Naive thymus-derived CD4-positive, alpha-beta T cell (primary cell): ENCODE measurements at regions not wholly inside any gene's neighbourhood (a gene's known extent, or its start where the extent isn't known, plus 50 kb on each side); places are given as distances from the start of the nearest gene placed in this dataset.
"Not testable (repeated sequence)": the region's sequence is repeated elsewhere in the genome, so short reads cannot be mapped to it uniquely, and the experiment has no call there.

ENCODE experiments used
- ATAC-seq: fragments of 150-1000 bp; cut with Tn5 transposase; 2 replicates; pipeline ENCODE4 v1.10.0; 2021; ENCODE audit warnings: mild to moderate bottlenecking, moderate library complexity
- CTCF ChIA-PET: fragments of 350-600 bp; sonication (Branson Sonifier 250); formaldehyde crosslinking; loops from one replicate; lab custom pipeline; 2021; ENCODE audit warnings: antibody characterized with exemption; lab: Charles Lee
- POLR2A ChIA-PET: fragments of 350-600 bp; sonication (Branson Sonifier 250); formaldehyde crosslinking; loops from one replicate; lab custom pipeline; 2021; ENCODE audit warnings: antibody characterized with exemption, inconsistent platforms; lab: Charles Lee
- DNase-seq, 9 donors: peaks; one replicate each; pipeline versions ENCODE4 v3.0.0 to v3.0.0-alpha.2; 2020 to 2022; ENCODE audit warnings: mixed read lengths in 1 of 9
- H3K27ac ChIP-seq: one replicate; pipeline ENCODE4 v1.7.0; 2013; ENCODE audit warnings: mild to moderate bottlenecking, low read depth, low read length, moderate library complexity
- H3K27me3 ChIP-seq, 2 donors: one replicate each; pipeline ENCODE4 v1.7.0; 2013; ENCODE audit warnings: low read length in 2 of 2, mild to moderate bottlenecking in 2 of 2, moderate library complexity in 2 of 2; ENCODE audit not compliant: control insufficient read depth in 2 of 2, insufficient read depth in 2 of 2
- H3K36me3 ChIP-seq, 3 experiments: 1 replicate in 2 of 3; 2 replicates in 1 of 3; pipeline ENCODE4 v1.7.0; 2013; ENCODE audit warnings: low read length in 3 of 3, mild to moderate bottlenecking in 3 of 3, moderate library complexity in 1 of 3; ENCODE audit not compliant: insufficient read depth in 3 of 3, control insufficient read depth in 2 of 3
- H3K4me1 ChIP-seq, 2 donors: one replicate each; pipeline ENCODE4 v1.7.0; 2013; ENCODE audit warnings: low read length in 2 of 2, mild to moderate bottlenecking in 2 of 2, moderate library complexity in 1 of 2; ENCODE audit not compliant: control insufficient read depth in 2 of 2, insufficient read depth in 2 of 2
- H3K4me3 ChIP-seq: 2 replicates; pipeline ENCODE4 v1.7.0; 2013; ENCODE audit warnings: mild to moderate bottlenecking, low read length
- H3K9me3 ChIP-seq, 3 experiments: 1 replicate in 2 of 3; 2 replicates in 1 of 3; pipeline ENCODE4 v1.7.0; 2013; ENCODE audit warnings: low read length in 3 of 3; ENCODE audit not compliant: control insufficient read depth in 2 of 3
- H3K27ac Mint-ChIP-seq, 9 donors: one replicate each; pipeline ENCODE4 v1.8.0; 2020 to 2022; ENCODE audit warnings: mixed read lengths in 9 of 9, mild to moderate bottlenecking in 8 of 9, moderate library complexity in 5 of 9, inconsistent platforms in 2 of 9
- H3K27me3 Mint-ChIP-seq, 5 donors: one replicate each; pipeline ENCODE4 v1.8.0; 2021 to 2022; ENCODE audit warnings: mixed read lengths in 5 of 5, mild to moderate bottlenecking in 1 of 5
- H3K36me3 Mint-ChIP-seq, 5 donors: one replicate each; pipeline ENCODE4 v1.8.0; 2020 to 2022; ENCODE audit warnings: mixed read lengths in 5 of 5, mild to moderate bottlenecking in 3 of 5, inconsistent platforms in 1 of 5
- H3K4me1 Mint-ChIP-seq, 7 donors: one replicate each; pipeline ENCODE4 v1.8.0; 2020 to 2022; ENCODE audit warnings: mixed read lengths in 7 of 7, mild to moderate bottlenecking in 3 of 7, inconsistent platforms in 1 of 7
- H3K4me3 Mint-ChIP-seq, 10 donors: one replicate each; pipeline ENCODE4 v1.8.0; 2020 to 2022; ENCODE audit warnings: mild to moderate bottlenecking in 10 of 10, mixed read lengths in 10 of 10, moderate library complexity in 6 of 10, inconsistent platforms in 2 of 10
- H3K9me3 Mint-ChIP-seq, 11 donors: one replicate each; pipeline ENCODE4 v1.8.0; 2020 to 2022; ENCODE audit warnings: mixed read lengths in 11 of 11, mild to moderate bottlenecking in 4 of 11, inconsistent platforms in 1 of 11, moderate library complexity in 1 of 11
- intact Hi-C, 2 donors: fragments of 100-400 bp; cut with micrococcal nuclease; formaldehyde crosslinking; loops; one replicate each; pipeline ENCODE4 v1.15.1; 2023

- Mint-ChIP-seq H3K27me3 (peaks cover 0 to 2% (median 0%) of the 10 kb centered on the region in 5 donors), H3K4me1 (no peaks in the 10 kb centered on the region), H3K36me3 (peaks cover 0 to 4% (median 0%) of the 10 kb centered on the region in 5 donors), H3K27ac (no peak overlapping the region), H3K4me3 (no peak overlapping the region), H3K9me3 (peaks cover 0 to 36% (median 13%) of the 10 kb centered on the region in 11 donors)
- H3K36me3 ChIP-seq = no peaks in the 10 kb centered on the region
- DNase-seq = no peak
- no peaks in the 10 kb centered on the region for H3K27me3 ChIP-seq
- ChIA-PET POLR2A (no interaction called here), CTCF (no interaction called here)
- H3K27ac ChIP-seq = no peak overlapping the region
- H3K4me1 ChIP-seq = no peaks in the 10 kb centered on the region
- H3K4me3 ChIP-seq = no peak overlapping the region
- intact Hi-C loops = no loop called here
- no peak for ATAC-seq
- H3K9me3 ChIP-seq = no peaks in the 10 kb centered on the region
Measured at GRCh38 chr3:144839991-144840390, 868.4 kb downstream of the DIPK2A start.

GRCh38 chr3:144840866-144841265, 869.2 kb downstream of the DIPK2A start:
- ChIA-PET POLR2A (no interaction called here), CTCF (no interaction called here)
- Mint-ChIP-seq H3K4me3 (no peak overlapping the region), H3K4me1 (no peaks in the 10 kb centered on the region), H3K36me3 (peaks cover 0 to 4% (median 0%) of the 10 kb centered on the region in 5 donors), H3K27me3 (no peaks in the 10 kb centered on the region), H3K27ac (no peak overlapping the region), H3K9me3 (peaks cover 0 to 27% (median 11%) of the 10 kb centered on the region in 11 donors)
- Histone ChIP-seq H3K27ac (no peak overlapping the region), H3K4me1 (no peaks in the 10 kb centered on the region), H3K4me3 (no peak overlapping the region), H3K36me3 (no peaks in the 10 kb centered on the region), H3K27me3 (no peaks in the 10 kb centered on the region), H3K9me3 (no peaks in the 10 kb centered on the region)
- ATAC-seq = no peak
- intact Hi-C loops = no loop called here
- no peak for DNase-seq

DNA sequence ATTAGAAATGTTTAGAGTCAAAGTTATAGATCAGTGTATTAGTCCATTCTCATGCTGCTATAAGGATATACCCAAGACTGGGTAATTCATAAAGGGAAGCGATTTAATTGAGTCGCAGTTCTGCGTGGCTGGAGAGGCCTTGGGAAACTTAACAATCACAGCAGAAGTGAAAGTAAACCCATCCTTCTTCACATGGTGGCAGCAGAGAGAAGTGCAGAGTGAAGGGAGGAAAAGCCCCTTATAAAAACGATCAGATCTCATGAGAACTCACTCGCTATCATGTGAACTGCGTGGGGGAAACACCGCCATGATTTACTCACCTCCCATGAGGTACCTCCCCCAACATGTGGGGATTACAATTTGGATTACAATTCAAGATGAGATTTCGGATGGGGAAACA, 871.5 kb downstream of the DIPK2A start:
- no peaks in the 10 kb centered on the region for H3K27me3 ChIP-seq
- H3K4me3 ChIP-seq = no peak overlapping the region
- intact Hi-C loops = no loop called here
- Mint-ChIP-seq H3K36me3 (peaks cover 0 to 4% (median 0%) of the 10 kb centered on the region in 5 donors), H3K27ac (no peak overlapping the region), H3K4me3 (no peak overlapping the region), H3K9me3 (peaks cover 0 to 15% (median 7%) of the 10 kb centered on the region in 11 donors), H3K4me1 (no peaks in the 10 kb centered on the region), H3K27me3 (no peaks in the 10 kb centered on the region)
- DNase-seq (no peak), ATAC-seq (no peak)
- H3K27ac ChIP-seq = no peak overlapping the region
- ChIA-PET POLR2A (no interaction called here), CTCF (no interaction called here)
- H3K36me3 ChIP-seq = no peaks in the 10 kb centered on the region
- H3K4me1 ChIP-seq = no peaks in the 10 kb centered on the region
- H3K9me3 ChIP-seq = no peaks in the 10 kb centered on the region

DNA sequence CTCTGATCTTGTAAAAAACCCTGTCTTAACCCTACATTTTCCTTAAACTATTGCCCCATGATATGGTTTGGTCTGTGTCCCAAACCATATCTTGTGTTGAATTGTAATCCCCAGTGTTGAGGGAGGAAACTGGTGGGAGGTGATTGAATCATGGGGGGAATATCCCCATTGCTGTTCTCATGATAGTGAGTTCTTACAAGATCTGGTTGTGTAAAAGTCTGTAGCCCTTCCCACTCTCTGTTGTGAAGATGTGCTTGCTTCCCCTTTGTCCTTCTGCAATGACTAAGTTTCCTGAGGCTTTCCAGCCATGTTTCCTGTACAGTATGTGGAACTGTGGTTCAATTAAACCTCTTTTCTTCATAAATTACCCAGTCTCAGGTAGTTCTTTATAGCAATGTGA, 881.4 kb downstream of the DIPK2A start:
- no peaks in the 10 kb centered on the region for H3K27me3 ChIP-seq
- H3K27me3 Mint-ChIP-seq = no peaks in the 10 kb centered on the region
- H3K36me3 ChIP-seq = no peaks in the 10 kb centered on the region
- DNase-seq = no peak
- H3K4me1 ChIP-seq = no peaks in the 10 kb centered on the region
- ChIA-PET CTCF (no interaction called here), POLR2A (no interaction called here)
- H3K9me3 Mint-ChIP-seq = peaks cover 0 to 4% (median 0%) of the 10 kb centered on the region in 11 donors
- no peak overlapping the region for H3K4me3 ChIP-seq
- no peak overlapping the region for H3K27ac Mint-ChIP-seq
- H3K4me1 Mint-ChIP-seq = no peaks in the 10 kb centered on the region
- intact Hi-C loops = no loop called here
- H3K4me3 Mint-ChIP-seq = no peak overlapping the region
- no peaks in the 10 kb centered on the region for H3K9me3 ChIP-seq
- no peak overlapping the region for H3K27ac ChIP-seq
- no peaks in the 10 kb centered on the region for H3K36me3 Mint-ChIP-seq
- ATAC-seq = no peak

- intact Hi-C loops, H3K27ac ChIP-seq, H3K4me1 Mint-ChIP-seq, H3K27me3 ChIP-seq, H3K27me3 Mint-ChIP-seq, H3K9me3 ChIP-seq, H3K4me3 Mint-ChIP-seq, H3K36me3 ChIP-seq, H3K36me3 Mint-ChIP-seq, H3K4me1 ChIP-seq, H3K9me3 Mint-ChIP-seq, CTCF ChIA-PET, DNase-seq, ATAC-seq, H3K4me3 ChIP-seq, H3K27ac Mint-ChIP-seq: not testable (repeated sequence)
- POLR2A ChIA-PET = interaction anchor here (0.7 kb wide), 1 partner anchor 49 kb away, joined by 3 read pairs; no protein-coding TSS in a partner anchor
Measured at GRCh38 chr3:144854020-144854419, 882.4 kb downstream of the DIPK2A start.

DNA sequence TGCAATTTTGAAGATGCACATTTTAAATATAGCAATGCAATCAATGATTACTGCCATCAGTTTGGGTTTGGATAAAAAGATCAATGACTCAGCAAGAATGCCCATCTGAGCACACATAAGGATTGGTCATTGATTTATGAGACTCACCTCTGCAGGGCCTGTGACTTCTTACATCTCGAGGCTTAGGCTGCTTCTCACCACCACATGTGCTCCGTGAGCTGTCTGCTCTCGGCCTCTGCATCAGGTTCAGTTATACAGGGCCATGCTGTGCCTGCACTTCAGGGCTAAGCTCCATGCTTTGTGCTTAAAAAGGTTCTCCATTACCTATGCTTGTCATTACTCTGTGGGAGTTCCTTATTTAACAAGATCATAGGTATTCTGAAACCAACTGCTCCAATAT, 887.5 kb downstream of the DIPK2A start:
- H3K4me3 ChIP-seq = no peak overlapping the region
- no peak for ATAC-seq
- no peaks in the 10 kb centered on the region for H3K4me1 Mint-ChIP-seq
- H3K27me3 Mint-ChIP-seq = no peaks in the 10 kb centered on the region
- no peak overlapping the region for H3K27ac Mint-ChIP-seq
- no peaks in the 10 kb centered on the region for H3K27me3 ChIP-seq
- H3K9me3 ChIP-seq = no peaks in the 10 kb centered on the region
- CTCF ChIA-PET = no interaction called here
- H3K36me3 ChIP-seq = no peaks in the 10 kb centered on the region
- H3K4me1 ChIP-seq = no peaks in the 10 kb centered on the region
- H3K27ac ChIP-seq = no peak overlapping the region
- H3K4me3 Mint-ChIP-seq = no peak overlapping the region
- DNase-seq = no peak
- POLR2A ChIA-PET = no interaction called here
- peaks cover 0 to 6% (median 0%) of the 10 kb centered on the region in 11 donors for H3K9me3 Mint-ChIP-seq
- intact Hi-C loops = no loop called here
- no peaks in the 10 kb centered on the region for H3K36me3 Mint-ChIP-seq

GRCh38 chr3:144864646-144865045, 893.0 kb downstream of the DIPK2A start:
- ATAC-seq (no peak), DNase-seq (no peak)
- intact Hi-C loops = no loop called here
- H3K4me3 ChIP-seq = no peak overlapping the region
- Mint-ChIP-seq H3K4me3 (no peak overlapping the region), H3K4me1 (no peaks in the 10 kb centered on the region), H3K9me3 (peaks cover 0 to 6% (median 0%) of the 10 kb centered on the region in 11 donors), H3K27me3 (no peaks in the 10 kb centered on the region), H3K36me3 (no peaks in the 10 kb centered on the region), H3K27ac (no peak overlapping the region)
- CTCF ChIA-PET = no interaction called here
- H3K4me1 ChIP-seq = no peaks in the 10 kb centered on the region
- H3K27ac ChIP-seq = no peak overlapping the region
- no peaks in the 10 kb centered on the region for H3K9me3 ChIP-seq
- H3K36me3 ChIP-seq = no peaks in the 10 kb centered on the region
- POLR2A ChIA-PET = no interaction called here
- no peaks in the 10 kb centered on the region for H3K27me3 ChIP-seq
